PFSK-1 (cell line): ENCODE measurements at regions not wholly inside any gene's neighbourhood (a gene's known extent, or its start where the extent isn't known, plus 50 kb on each side); places are given as distances from the start of the nearest gene placed in this dataset.

Source experiments
- POLR2AphosphoS5 ChIP-seq: IDR thresholded peaks from 2 replicates; pipeline ENCODE4 v1.6.1; 2012; ENCODE audit warnings: low read depth, mild to moderate bottlenecking, control low read depth, low read length, moderate library complexity
- REST ChIP-seq, 2 experiments: IDR thresholded peaks; 2 replicates each; pipeline versions ENCODE4 v1.6.1 to v1.8.0; 2011 to 2012; ENCODE audit warnings: low read depth in 2 of 2, low read length in 2 of 2, control low read depth in 1 of 2, inconsistent platforms in 1 of 2, mild to moderate bottlenecking in 1 of 2, moderate library complexity in 1 of 2; ENCODE audit not compliant: insufficient read depth in 1 of 2
- SIN3A ChIP-seq: IDR thresholded peaks from 2 replicates; pipeline ENCODE4 v1.6.1; 2012; ENCODE audit warnings: mild to moderate bottlenecking, low read length, moderate library complexity, borderline replicate concordance; ENCODE audit not compliant: insufficient read depth

- TF ChIP-seq SIN3A, result no peak
- no peak for TF ChIP-seq POLR2AphosphoS5
- TF ChIP-seq REST (IDR thresholded peaks at IDR 0.05; ENCODE audit: insufficient read depth in 1 of 2, low read depth in 2 of 2, low read length in 2 of 2), result no peak
These were observed 138.5 kb upstream of the SOX4 start for GRCh38 chr6:21455071-21455470.
